Stimulated activated CD8-positive, alpha-beta memory T cell treated with anti-CD3 and anti-CD28 coated beads, Interleukin-15, amount 100 ng/mL, for 48 hours (primary cell): ENCODE measurements at regions not wholly inside any gene's neighbourhood (a gene's known extent, or its start where the extent isn't known, plus 50 kb on each side); places are given as distances from the start of the nearest gene placed in this dataset.

ENCODE experiments used
- DNase-seq, 2 donors: peaks; one replicate each; pipeline ENCODE4 v3.0.0-alpha.2; 2020; ENCODE audit warnings: low read depth in 2 of 2

DNA sequence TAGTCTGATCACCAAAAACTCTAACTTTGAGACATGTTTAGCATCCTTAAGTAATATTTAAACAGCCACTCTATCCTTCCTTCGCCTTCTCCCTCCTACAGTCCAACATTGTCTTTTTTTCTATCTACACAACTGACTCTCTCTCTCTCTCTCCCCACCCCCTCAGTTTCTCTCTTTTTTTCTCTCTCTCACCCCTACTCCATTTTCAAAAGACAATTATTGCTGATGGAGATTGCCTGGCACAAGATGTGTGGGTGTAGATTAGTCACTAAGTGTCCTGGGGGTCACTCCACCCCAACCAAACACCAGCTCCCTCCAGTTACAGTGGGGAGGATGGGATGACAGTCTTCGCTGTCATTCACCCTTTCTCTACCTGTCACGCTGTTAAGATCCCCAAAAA, 94.5 kb upstream of the NFIA start:
- no peak for DNase-seq

DNA sequence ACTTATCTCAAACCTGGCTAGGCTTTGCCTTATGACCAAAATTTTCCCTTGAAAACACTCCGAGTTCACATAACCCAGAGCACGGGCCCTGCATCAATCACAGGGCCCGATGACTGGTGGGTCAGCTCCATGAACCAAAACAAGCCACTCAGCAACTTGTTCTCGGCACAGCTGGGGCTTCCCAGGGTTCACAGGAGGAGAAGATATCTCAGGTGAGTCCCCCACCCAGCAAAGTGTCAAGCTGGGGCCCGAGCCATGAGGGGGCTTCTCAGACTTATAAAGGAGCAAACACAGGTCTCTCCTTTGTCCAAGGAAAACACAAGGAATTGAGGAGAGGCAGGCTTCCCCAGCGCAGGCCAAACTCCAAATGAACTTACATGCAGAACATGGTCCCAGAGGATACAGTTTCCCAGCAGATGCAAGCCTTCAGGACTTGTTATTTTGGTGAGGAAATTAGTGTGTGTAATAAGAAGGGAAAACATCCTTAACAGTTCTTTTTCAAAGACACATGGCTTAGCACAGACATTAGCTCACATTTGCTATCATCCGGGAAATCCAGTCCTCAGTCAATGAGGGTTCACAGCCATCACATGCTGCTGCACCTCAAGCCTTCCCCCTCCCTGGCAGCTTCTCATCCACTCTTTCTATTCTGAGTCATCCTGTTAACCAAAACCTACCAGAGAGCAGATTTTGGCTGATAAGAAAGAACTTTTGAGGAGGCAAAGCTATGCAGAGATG, 98.1 kb upstream of the NFIA start:
- DNase-seq, result no peak

DNA sequence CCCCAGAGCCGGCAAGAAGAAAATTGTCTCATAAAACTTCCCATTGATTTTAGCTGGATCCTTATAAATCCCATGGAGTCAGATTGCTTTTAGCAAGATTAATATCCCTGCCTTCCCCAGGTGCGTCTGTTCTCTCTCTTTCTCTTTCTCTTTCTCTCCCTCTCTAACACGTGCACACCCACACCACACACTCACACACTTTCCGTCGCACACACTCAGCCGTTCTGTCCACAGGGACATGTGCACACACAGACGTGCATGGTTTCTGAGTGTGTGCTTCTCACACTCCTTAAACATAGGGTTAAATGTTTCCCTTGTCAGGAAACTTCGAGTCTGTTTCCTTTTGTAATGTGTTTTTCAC, 98.7 kb upstream of the NFIA start:
- DNase-seq, result no peak

DNA sequence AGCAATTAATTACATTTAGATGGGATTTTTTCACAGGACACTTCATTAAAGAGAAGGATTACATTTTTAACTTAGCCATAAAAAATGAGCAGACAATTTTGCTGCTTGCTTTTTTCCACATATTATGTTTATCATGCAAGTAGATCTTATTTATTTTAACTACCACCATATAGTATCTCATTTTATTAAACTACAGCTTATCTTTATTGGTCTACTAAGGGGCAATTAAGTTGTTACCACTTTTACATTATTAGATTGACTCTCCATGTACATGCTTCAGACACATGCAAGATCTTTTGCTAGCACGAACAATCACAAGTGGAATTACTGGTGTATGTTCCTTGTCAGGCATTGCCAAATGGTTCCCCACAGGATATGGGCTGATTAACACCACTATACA, 99.8 kb upstream of the NFIA start:
- no peak for DNase-seq

DNA sequence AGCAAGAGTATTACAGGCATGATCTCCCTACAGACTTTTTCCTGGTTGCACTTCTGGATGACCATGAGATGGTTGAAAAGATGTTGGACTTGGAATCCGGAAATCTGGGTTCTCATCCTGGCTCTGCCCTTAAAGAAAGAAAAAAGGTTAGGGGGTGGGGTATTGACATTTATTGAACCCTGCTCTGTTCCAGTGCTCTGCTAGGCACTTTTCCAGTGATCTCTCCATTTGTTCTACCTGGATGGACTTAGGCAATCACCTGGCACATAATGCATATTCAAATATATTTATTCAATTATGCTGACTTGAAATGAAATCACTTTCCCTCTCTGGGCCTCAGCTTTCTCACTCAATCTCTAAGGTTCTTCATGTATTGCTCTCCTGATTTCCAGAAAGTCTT, 101.0 kb upstream of the NFIA start:
- DNase-seq, result no peak

DNA sequence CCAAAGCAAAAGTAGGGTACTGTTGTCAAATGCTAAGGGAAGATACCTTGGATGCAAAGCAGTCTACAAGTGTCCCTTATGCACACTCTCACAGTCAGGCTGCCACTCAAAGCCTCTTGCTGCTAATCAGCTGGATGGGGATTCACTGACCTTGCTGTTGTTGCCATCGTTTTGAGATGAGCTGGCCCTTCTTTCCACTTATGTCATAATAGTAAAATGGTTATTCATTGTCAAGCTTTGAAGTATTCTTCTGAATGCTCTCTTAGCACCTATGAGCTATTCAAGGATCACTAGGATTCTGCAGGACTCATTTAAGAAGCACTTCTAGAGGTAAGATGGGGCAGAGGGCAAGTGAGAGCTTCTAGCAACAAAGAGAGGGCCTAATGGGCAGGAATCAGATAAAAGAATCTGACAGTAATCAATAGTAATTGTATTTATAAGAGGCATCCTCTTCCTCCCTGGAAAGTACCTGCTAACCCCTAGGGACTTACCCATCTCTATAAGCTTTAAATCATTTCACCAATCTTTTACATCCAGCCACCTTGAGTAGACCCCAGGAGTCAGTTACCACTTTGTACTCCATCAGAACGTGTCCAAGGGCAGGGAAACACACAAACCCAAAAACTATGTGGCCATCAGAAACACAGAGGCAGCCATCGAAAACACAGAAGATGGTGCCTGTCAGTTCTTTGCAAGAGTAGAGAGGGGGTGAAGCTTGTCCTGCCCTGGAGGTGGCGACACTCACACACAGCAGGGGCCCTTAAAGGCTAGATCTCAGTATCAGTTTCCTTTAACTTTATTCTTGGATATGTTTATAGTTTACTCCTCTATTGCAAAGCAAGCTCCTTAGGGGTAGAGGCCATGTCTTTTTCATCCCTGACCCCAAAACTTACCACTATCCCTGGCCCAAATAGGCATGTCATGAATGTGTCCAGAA, 103.7 kb upstream of the NFIA start:
- peak in 1 of 2 donors; percentile 2 for DNase-seq

DNA sequence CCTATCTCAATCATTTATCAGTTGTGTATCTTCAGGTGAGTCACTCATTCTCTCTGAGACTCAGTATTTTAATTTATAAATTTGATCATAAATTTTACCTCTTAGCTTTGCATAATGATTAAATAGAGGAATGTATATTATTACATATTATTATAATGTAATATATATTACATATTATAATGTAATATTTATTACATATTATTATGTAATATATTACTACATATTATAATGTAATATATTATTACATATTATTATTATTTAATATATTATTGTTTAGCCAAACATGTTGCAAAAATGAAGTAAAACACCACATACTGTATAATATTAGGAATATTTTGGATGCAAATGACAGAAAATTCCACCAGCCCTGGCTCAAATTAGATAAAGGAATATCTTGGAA, 104.7 kb upstream of the NFIA start:
- DNase-seq, result no peak

DNA sequence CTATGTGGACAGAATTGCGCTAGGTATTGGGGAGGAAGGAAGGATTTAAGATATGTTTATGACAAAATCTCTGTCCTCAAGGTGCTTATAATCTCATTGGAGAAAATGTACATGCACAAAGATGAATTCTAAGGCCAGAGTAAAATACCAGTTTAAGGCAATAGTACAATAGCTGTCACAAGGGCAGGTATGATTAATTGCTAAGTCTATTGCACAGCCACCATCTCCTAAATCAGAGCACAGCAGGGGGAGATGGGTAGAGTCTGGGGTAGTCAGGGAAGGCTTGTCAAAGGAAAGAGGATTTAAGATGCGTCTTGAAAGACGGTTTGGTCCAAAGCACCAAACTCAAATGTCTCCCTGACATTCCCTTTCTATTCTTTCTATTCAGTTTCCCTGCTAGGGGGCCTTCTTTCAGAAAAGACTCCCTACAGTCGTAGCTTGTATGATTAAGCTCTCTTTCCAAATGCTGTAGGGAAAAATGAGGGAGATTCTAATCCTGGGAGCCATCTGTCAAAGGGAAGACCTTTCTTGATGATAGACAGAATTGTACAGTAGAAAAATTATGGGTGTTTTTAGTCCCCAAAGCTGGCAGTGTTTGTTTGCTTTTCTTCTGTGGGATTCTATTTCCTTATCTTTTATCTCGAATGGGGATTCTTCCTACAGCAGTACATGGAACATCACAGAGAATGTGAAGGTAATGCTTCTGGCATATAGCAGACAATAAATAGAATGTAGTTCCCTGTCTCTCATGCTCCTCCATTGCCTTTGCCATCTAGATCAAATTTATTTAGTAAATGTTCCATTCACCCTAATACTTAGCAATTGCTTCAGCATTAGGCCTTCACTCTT, 107.6 kb upstream of the NFIA start:
- no peak for DNase-seq

DNA sequence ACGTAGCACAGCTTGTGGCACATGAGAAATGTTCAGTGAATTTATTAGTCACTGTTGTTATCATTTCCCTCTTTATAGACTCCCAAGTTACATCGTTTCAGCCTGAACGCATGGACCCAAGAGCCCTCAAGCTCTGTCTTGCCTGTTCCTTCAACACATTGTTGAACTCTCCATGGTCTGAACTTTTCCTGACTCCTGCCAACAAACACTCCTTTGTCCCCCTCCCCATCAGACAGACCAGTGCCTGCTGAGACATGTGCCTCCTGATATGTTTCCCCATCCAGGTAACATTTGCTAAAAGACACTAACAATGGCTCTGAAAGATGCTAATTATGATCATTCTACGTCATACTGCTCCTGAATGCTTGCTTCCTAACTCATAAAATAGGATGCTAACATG, 108.7 kb upstream of the NFIA start:
- no peak for DNase-seq

DNA sequence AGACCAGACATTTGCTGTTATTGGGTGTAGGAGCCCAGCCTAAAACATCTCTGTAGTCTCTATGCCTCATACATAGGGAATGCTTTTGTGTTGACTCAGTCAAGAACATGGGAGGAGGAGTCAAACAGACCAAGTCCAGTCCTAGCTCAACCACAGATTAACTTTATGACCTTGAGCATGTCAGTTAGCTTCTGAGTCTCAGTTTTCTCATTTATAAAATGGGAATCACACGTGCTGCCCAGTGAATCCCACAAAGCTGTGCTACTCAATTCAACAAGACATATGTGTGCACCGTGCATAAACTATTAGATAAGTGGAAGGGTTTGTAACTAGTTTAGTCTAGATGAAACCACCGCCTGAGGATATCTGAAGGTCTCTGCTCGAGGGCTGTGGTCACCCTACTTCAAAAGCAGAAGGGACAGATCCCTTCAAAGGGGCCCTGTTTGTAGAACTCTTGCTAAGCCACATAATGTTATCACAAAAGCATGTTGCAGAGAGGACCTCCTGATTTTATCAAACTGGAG, 109.5 kb upstream of the NFIA start:
- no peak for DNase-seq

DNA sequence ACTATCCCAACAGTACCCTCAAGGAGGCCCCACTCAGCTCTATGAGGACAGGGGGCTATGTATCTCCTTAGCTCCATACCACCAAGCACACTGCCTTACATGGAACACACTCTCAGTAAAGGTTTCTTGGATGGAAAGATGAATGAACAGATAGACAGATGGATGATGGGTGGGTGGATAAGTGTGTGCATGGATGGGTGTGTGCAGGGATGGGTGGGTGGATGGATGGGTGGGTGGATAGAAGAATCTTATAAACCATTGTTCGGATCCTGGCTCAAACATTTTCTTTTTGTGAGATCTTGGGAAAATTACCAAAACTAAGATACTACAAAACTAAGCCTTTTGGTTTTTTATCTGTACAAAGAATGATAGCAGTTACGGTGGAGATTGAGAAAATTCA, 111.0 kb upstream of the NFIA start:
- no peak for DNase-seq

DNA sequence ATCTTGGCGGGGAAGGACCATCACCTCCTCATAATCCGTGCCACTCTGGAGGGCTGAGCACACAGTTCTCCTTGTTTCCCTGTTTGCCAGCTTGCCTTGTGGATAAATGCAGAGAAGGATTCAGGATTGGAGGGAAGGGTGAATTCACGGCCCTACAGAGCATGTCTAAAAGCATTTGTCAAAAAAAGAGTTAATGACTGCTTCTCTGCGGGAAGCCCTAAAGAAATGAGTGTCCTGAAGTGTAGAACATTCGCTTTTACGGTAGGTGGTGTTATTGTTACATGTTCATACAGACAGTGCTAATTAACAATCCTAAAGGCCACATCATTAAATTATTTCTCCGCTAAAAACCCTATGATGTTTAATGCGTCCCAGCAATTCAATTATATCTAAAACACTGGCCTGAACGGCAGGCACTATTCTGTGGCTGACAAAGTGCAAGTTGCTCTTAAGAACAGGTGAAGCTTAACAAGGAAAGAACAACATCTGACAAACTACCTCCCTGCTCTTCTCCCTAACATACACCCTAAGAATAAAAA, 112.3 kb upstream of the NFIA start:
- no peak for DNase-seq

DNA sequence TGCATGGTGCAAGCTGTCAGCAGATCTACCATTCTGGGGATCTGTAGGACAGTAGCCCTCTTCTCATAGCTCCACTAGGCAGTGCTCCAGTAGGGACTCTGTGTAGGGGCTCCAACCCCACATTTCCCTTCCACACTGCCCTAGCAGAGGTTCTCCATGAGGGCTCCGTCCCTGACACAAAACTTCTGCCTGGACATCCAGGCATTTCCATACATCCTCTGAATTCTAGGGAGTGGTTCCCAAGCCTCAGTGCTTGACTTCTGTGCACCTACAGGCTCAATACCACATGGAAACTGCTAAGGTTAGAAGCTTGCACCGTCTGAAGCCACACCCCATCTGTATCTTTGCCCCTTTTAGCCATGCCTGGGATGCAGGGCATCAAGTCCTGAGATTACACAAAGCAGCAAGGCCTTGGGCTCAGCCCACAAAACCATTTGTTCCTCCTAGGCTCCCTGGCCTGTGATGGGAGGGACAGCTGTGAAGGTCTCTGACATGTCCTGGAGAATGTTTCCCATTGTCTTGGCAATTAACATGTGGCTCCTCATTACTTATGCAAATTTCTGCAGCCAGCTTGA, 117.0 kb upstream of the NFIA start:
- no peak for DNase-seq

DNA sequence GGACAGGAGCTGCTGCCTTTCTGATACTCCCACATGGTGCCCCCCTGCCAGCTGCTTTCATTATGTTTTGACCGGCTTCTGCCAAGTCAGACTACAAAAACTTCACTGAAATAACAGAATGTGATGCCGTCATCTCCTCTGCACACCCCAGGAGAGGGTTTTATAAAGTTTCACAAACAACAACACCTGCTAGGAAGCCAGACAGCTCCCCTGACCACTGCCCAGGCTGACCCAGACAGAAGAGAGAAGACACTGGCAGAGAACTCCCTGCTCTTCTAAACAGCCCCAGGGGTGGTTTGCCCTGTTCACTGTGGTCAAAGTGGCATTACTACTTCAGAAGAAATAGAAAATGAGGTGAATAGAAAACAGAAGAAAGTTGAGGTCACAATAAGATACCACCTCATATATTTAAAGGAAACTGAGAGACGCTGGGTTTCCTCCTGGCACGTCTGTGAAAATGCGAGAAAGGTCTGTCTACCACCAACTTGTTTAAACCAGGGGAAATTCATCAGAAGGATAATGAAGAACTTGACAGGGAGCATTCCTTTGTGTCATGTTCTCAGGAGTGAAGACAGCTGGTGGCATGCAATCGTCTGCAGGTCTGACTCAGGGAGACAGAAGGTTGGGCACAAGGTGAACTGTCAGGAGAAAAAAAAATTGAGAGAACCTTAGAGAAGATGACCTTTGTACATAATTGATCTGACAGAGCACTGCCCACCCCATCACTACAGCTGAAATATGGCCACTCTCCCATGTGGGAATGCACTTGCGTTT, 119.0 kb upstream of the NFIA start:
- no peak for DNase-seq

DNA sequence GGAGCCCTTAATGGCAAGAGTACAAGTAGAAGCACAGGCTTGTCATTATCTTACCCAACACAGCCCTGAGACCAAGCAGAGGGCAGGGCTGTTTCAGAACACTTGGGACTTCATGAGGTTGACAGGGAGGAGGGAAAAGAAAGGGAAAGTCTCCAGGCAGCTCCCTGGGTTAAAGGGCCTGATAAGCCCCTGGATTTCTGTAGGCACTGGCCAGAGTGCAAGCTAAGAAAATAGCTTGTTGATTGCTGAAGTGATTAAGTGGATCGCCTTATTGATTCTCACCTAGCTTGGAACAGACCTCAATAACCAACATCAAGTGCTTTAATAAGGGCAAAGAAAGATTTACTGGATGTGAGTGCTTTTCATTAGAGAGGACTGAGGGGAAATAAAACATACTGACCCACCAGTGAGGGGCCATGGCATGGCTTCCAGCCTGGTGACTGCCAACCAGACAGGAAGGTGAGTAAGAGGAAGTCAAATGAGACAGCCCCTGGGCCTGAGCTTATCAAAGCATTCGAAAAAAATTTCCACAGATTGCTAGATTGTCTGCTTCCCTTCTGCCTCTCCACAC, 121.4 kb upstream of the NFIA start:
- DNase-seq, result no peak

DNA sequence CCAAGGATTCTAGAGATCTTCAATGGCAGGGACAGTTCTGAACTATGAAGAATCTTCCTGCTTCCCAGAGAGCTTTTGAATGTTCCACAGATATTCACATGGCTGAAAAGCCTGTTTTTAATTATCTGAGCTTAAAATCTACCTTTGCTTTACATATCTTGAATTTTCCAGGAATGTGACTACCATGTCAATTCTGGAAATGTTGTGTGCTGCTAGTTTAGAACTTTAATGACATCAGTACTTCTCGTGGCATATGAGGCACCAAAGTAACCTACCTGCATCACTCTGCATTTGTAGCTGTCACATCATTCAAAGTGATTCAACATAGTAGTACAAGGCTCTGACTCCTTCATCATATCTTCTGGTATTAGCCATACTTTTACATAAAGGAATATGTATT, 122.7 kb upstream of the NFIA start:
- DNase-seq, result no peak

DNA sequence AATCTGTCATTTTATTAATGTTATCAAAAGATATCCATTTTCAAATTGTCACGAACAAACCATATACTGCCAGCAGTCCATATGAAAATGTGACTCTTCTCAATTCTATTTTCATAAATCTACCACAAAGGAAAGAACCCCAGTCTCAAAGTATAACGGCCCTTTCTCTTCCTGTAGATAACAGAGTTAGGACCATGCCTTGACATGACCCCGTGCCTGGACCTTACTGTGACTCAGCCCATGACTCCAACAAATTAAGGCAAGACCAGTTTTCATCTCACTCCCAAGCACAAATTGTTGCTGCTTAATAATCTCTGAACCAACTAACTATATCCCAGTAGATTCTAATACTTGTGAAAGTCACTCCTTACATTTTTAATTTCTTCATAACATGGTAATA, 124.4 kb upstream of the NFIA start:
- no peak for DNase-seq

DNA sequence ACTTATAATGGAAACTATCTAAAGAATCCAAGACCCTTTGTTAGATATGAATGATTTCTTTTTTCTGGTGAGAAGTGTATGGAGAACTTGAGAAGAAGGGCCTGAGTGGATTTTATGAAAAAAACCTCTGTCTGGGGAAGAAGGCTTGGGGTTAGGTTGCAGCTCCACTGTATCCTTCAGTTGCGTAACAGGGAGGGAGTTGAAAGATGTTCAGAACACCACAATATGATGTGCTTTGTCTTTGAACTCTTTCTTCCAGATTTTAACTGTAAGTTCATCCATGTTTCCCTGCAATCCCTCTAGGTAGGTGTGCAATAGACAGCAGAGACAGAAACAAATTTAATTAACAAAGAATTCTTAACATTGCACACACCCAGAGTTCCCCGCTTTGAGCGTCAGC, 125.8 kb upstream of the NFIA start:
- DNase-seq, result no peak

DNA sequence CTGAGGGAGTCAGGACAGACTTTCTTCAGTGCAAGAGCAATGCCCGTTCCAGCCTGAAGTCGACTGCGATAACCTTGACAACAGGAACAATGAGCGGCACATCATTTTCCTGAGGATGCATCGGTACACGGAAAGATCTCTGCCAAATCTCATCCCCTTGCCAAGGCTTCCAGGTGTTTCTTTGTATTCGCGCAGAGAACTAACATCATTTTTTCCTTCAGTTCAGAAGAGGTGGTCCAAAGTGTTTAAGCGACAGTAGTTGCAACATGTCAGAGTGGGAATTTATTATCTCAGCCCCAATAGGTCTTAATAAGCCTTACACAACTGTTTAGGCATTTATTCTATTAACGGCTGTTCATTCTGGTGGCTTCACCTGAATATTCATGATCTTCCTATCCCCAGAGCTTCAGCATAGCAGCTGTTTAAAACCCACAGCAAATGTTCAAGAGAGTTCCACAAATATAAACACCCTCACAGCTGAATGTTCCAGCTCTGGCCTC, 129.7 kb upstream of the NFIA start:
- DNase-seq, result no peak
